Endodermal cell (in vitro differentiated cells): ENCODE measurements at regions not wholly inside any gene's neighbourhood (a gene's known extent, or its start where the extent isn't known, plus 50 kb on each side); places are given as distances from the start of the nearest gene placed in this dataset.

Experiments
- DNase-seq: peaks from one replicate; pipeline ENCODE4 v3.0.0-alpha.2; 2017
- H3K27ac ChIP-seq: 2 replicates; pipeline ENCODE4 v1.5.1; 2013; ENCODE audit warnings: mild to moderate bottlenecking, low read depth, low read length, moderate library complexity
- H3K27me3 ChIP-seq: 2 replicates; pipeline ENCODE4 v1.6.1; 2013; ENCODE audit warnings: mild to moderate bottlenecking, low read length, moderate library complexity; ENCODE audit not compliant: insufficient read depth, control insufficient read depth, poor library complexity, severe bottlenecking
- H3K36me3 ChIP-seq: 2 replicates; pipeline ENCODE4 v1.7.0; 2013; ENCODE audit warnings: mild to moderate bottlenecking, low read length, moderate library complexity; ENCODE audit not compliant: control insufficient read depth, insufficient read depth
- H3K4me1 ChIP-seq: one replicate; pipeline ENCODE4 v1.7.0; 2013; ENCODE audit warnings: low read length; ENCODE audit not compliant: control insufficient read depth, insufficient read depth
- H3K4me3 ChIP-seq: 2 replicates; pipeline ENCODE4 v1.5.1; 2013; ENCODE audit warnings: mild to moderate bottlenecking, low read length, moderate library complexity
- H3K9ac ChIP-seq: 2 replicates; pipeline ENCODE4 v1.6.1; 2013; ENCODE audit warnings: mild to moderate bottlenecking, low read length, moderate library complexity; ENCODE audit not compliant: poor library complexity, severe bottlenecking; ENCODE audit errors: extremely low read depth
- H3K9me3 ChIP-seq: 2 replicates; pipeline ENCODE4 v1.6.1; 2013; ENCODE audit warnings: mild to moderate bottlenecking, low read length, moderate library complexity; ENCODE audit not compliant: control insufficient read depth
- H3K27ac Mint-ChIP-seq: 2 replicates; pipeline ENCODE4 v1.8.0; 2020; ENCODE audit warnings: mixed read lengths
- H3K27me3 Mint-ChIP-seq: 2 replicates; pipeline ENCODE4 v1.8.0; 2021; ENCODE audit warnings: mild to moderate bottlenecking, mixed read lengths; ENCODE audit not compliant: insufficient read depth
- H3K36me3 Mint-ChIP-seq: 2 replicates; pipeline ENCODE4 v1.8.0; 2020; ENCODE audit warnings: low read depth, mixed read lengths
- H3K4me1 Mint-ChIP-seq: 2 replicates; pipeline ENCODE4 v1.8.0; 2020; ENCODE audit warnings: mixed read lengths
- H3K4me3 Mint-ChIP-seq: 2 replicates; pipeline ENCODE4 v1.8.0; 2020; ENCODE audit warnings: mild to moderate bottlenecking, moderate library complexity, mixed read lengths
- H3K9me3 Mint-ChIP-seq: 2 replicates; pipeline ENCODE4 v1.8.0; 2020; ENCODE audit warnings: mild to moderate bottlenecking, mixed read lengths
- CTCF ChIP-seq: fragments of 200-600 bp; sonication (generic); conservative IDR thresholded peaks from 2 replicates; pipeline ENCODE4 v1.5.0; 2021; ENCODE audit warnings: antibody characterized with exemption, mild to moderate bottlenecking
- WGBS, 2 experiments: methylation state at CpG; one replicate each; pipeline versions ENCODE4 v1.1.5 to v1.1.7; 2013; ENCODE audit warnings: missing lambda C conversion rate in 2 of 2, mixed read lengths in 1 of 2; ENCODE audit not compliant: insufficient coverage in 1 of 2, insufficient read length in 1 of 2; 5-methylcytosine and 5-hydroxymethylcytosine counted together

GRCh38 chr13:37345391-37345790 lies 239.9 kb upstream of the CSNK1A1L start:
- H3K27ac ChIP-seq = no peak overlapping the region
- Mint-ChIP-seq H3K4me1 (peaks cover 9% of the 10 kb centered on the region), H3K27ac (no peak overlapping the region), H3K27me3 (no peaks in the 10 kb centered on the region), H3K4me3 (no peak overlapping the region), H3K36me3 (no peaks in the 10 kb centered on the region), H3K9me3 (no peaks in the 10 kb centered on the region)
- H3K9me3 ChIP-seq = peaks cover 4% of the 10 kb centered on the region
- H3K9ac ChIP-seq = no peak overlapping the region
- peaks cover 4% of the 10 kb centered on the region for H3K4me1 ChIP-seq
- no peak overlapping the region for H3K4me3 ChIP-seq
- DNase-seq = no peak
- 91 to 100% methylated on average over 1 to 4 of the region's 5 CpGs for WGBS, 2 experiments
- no peak for TF ChIP-seq CTCF
- H3K36me3 ChIP-seq = no peaks in the 10 kb centered on the region
- no peaks in the 10 kb centered on the region for H3K27me3 ChIP-seq

GRCh38 chr13:37344056-37344455 lies 238.6 kb upstream of the CSNK1A1L start:
- Mint-ChIP-seq H3K4me3 (no peak overlapping the region), H3K4me1 (peaks cover 9% of the 10 kb centered on the region), H3K27me3 (no peaks in the 10 kb centered on the region), H3K27ac (no peak overlapping the region), H3K9me3 (no peaks in the 10 kb centered on the region), H3K36me3 (no peaks in the 10 kb centered on the region)
- H3K4me3 ChIP-seq = no peak overlapping the region
- no peak overlapping the region for H3K27ac ChIP-seq
- TF ChIP-seq CTCF = no peak
- 50 to 62% methylated on average over 2 to 3 of the region's 3 CpGs for WGBS, 2 experiments
- no peaks in the 10 kb centered on the region for H3K27me3 ChIP-seq
- H3K36me3 ChIP-seq = no peaks in the 10 kb centered on the region
- H3K4me1 ChIP-seq = peaks cover 4% of the 10 kb centered on the region
- H3K9ac ChIP-seq = no peak overlapping the region
- peaks cover 4% of the 10 kb centered on the region for H3K9me3 ChIP-seq
- no peak for DNase-seq

- Histone ChIP-seq H3K4me1 (peaks cover 4% of the 10 kb centered on the region), H3K36me3 (no peaks in the 10 kb centered on the region), H3K9ac (no peak overlapping the region), H3K27me3 (no peaks in the 10 kb centered on the region), H3K27ac (no peak overlapping the region), H3K4me3 (no peak overlapping the region), H3K9me3 (no peaks in the 10 kb centered on the region)
- H3K36me3 Mint-ChIP-seq = no peaks in the 10 kb centered on the region
- H3K4me1 Mint-ChIP-seq = peaks cover 9% of the 10 kb centered on the region
- no peak for DNase-seq
- no peaks in the 10 kb centered on the region for H3K9me3 Mint-ChIP-seq
- no peak for TF ChIP-seq CTCF
- H3K27me3 Mint-ChIP-seq = no peaks in the 10 kb centered on the region
- no peak overlapping the region for H3K4me3 Mint-ChIP-seq
- H3K27ac Mint-ChIP-seq = no peak overlapping the region
- 88 to 100% methylated on average over 3 to 6 of the region's 6 CpGs for WGBS, 2 experiments
Measured at GRCh38 chr13:37342205-37342604, 236.7 kb upstream of the CSNK1A1L start.
